H9 (cell line): ENCODE measurements at regions not wholly inside any gene's neighbourhood (a gene's known extent, or its start where the extent isn't known, plus 50 kb on each side); places are given as distances from the start of the nearest gene placed in this dataset.
A peak's percentile ranks its signal among the peaks of the same experiment; 100 is the strongest.

Experiments used
- DNase-seq: peaks from one replicate; pipeline ENCODE4 v3.0.0-alpha.2; 2017
- H2AFZ ChIP-seq: one replicate; pipeline ENCODE4 v1.6.1; 2013; ENCODE audit warnings: mild to moderate bottlenecking, low read length, control low read depth, moderate library complexity
- H2AK5ac ChIP-seq: 2 replicates; pipeline ENCODE4 v1.6.1; 2013; ENCODE audit warnings: low read length, control low read depth, mixed read lengths; ENCODE audit not compliant: insufficient read length
- H2BK120ac ChIP-seq: one replicate; pipeline ENCODE4 v1.6.1; 2013; ENCODE audit warnings: low read depth, mild to moderate bottlenecking, low read length, control low read depth, inconsistent platforms; ENCODE audit not compliant: poor library complexity, severe bottlenecking
- H2BK12ac ChIP-seq: 2 replicates; pipeline ENCODE4 v1.6.1; 2013; ENCODE audit warnings: low read length, control low read depth, mixed read lengths, low read depth; ENCODE audit not compliant: insufficient read length
- H2BK15ac ChIP-seq: 2 replicates; pipeline ENCODE4 v1.6.1; 2013; ENCODE audit warnings: low read depth, low read length, control low read depth
- H2BK20ac ChIP-seq: one replicate; pipeline ENCODE4 v1.6.1; 2013; ENCODE audit warnings: low read depth, mild to moderate bottlenecking, low read length, control low read depth, inconsistent platforms; ENCODE audit not compliant: poor library complexity, severe bottlenecking
- H2BK5ac ChIP-seq: 2 replicates; pipeline ENCODE4 v1.6.1; 2013; ENCODE audit warnings: low read length, control low read depth, mixed read lengths; ENCODE audit not compliant: insufficient read length
- H3K14ac ChIP-seq: 2 replicates; pipeline ENCODE4 v1.6.1; 2013; ENCODE audit warnings: low read length, control low read depth; ENCODE audit not compliant: insufficient read depth
- H3K18ac ChIP-seq: 2 replicates; pipeline ENCODE4 v1.6.1; 2013; ENCODE audit warnings: low read depth, mild to moderate bottlenecking, mixed read lengths, low read length, control low read depth; ENCODE audit not compliant: insufficient read length
- H3K23ac ChIP-seq: 2 replicates; pipeline ENCODE4 v1.6.1; 2013; ENCODE audit warnings: low read length, control low read depth, mixed read lengths, low read depth; ENCODE audit not compliant: insufficient read length
- H3K23me2 ChIP-seq: 2 replicates; pipeline ENCODE4 v1.6.1; 2013; ENCODE audit warnings: low read depth, mild to moderate bottlenecking, mixed read lengths, low read length, control low read depth; ENCODE audit not compliant: insufficient read length, poor library complexity, severe bottlenecking
- H3K27ac ChIP-seq: 2 replicates; pipeline ENCODE4 v1.5.1; 2013; ENCODE audit warnings: low read length, control low read depth, mixed read lengths, low read depth; ENCODE audit not compliant: insufficient read length
- H3K27me3 ChIP-seq: 2 replicates; pipeline ENCODE4 v1.6.1; 2013; ENCODE audit warnings: low read length, control low read depth, inconsistent platforms; ENCODE audit not compliant: insufficient read depth
- H3K4ac ChIP-seq: 2 replicates; pipeline ENCODE4 v1.6.1; 2013; ENCODE audit warnings: low read depth, mild to moderate bottlenecking, control low read depth, inconsistent platforms, low read length, moderate library complexity
- H3K4me1 ChIP-seq: 2 replicates; pipeline ENCODE4 v1.6.1; 2013; ENCODE audit warnings: low read length, control low read depth, inconsistent platforms; ENCODE audit not compliant: insufficient read depth
- H3K4me2 ChIP-seq: 2 replicates; pipeline ENCODE4 v1.6.1; 2013; ENCODE audit warnings: low read length, control low read depth, mixed read lengths; ENCODE audit not compliant: insufficient read length, insufficient read depth
- H3K56ac ChIP-seq: 2 replicates; pipeline ENCODE4 v1.6.1; 2013; ENCODE audit warnings: low read depth, mild to moderate bottlenecking, mixed read lengths, low read length, control low read depth; ENCODE audit not compliant: insufficient read length
- H3K79me1 ChIP-seq: 2 replicates; pipeline ENCODE4 v1.6.1; 2013; ENCODE audit warnings: low read depth, mild to moderate bottlenecking, moderate library complexity, low read length, control low read depth, inconsistent platforms; ENCODE audit not compliant: insufficient read depth, poor library complexity, severe bottlenecking
- H3K79me2 ChIP-seq: 2 replicates; pipeline ENCODE4 v1.6.1; 2013; ENCODE audit warnings: low read length, control low read depth, inconsistent platforms; ENCODE audit not compliant: insufficient read depth
- H3K9ac ChIP-seq: 2 replicates; pipeline ENCODE4 v1.6.1; 2013; ENCODE audit warnings: low read length, control low read depth, mixed read lengths; ENCODE audit not compliant: insufficient read length; ENCODE audit errors: extremely low read depth
- H3K9me3 ChIP-seq: one replicate; pipeline ENCODE4 v1.6.1; 2013; ENCODE audit warnings: low read depth, low read length, inconsistent platforms; ENCODE audit not compliant: control insufficient read depth
- H3T11ph ChIP-seq: one replicate; pipeline ENCODE4 v1.6.1; 2013; ENCODE audit warnings: mild to moderate bottlenecking, low read length, control low read depth, inconsistent platforms
- H4K20me1 ChIP-seq: one replicate; pipeline ENCODE4 v1.6.1; 2013; ENCODE audit not compliant: control insufficient read depth, insufficient read length, insufficient read depth
- H4K5ac ChIP-seq: 2 replicates; pipeline ENCODE4 v1.6.1; 2013; ENCODE audit warnings: low read depth, mild to moderate bottlenecking, mixed read lengths, low read length, control low read depth; ENCODE audit not compliant: insufficient read length
- H4K8ac ChIP-seq: replicated peaks from 2 replicates; pipeline ENCODE4 v1.6.1; 2013; ENCODE audit warnings: low read length, control low read depth, mixed read lengths, low read depth; ENCODE audit not compliant: insufficient read length
- H4K91ac ChIP-seq: 2 replicates; pipeline ENCODE4 v1.6.1; 2013; ENCODE audit warnings: low read depth, mild to moderate bottlenecking, moderate library complexity, mixed read lengths, low read length, control low read depth; ENCODE audit not compliant: insufficient read length
- H3K27ac Mint-ChIP-seq, 3 experiments: 2 replicates in 2 of 3; 3 replicates in 1 of 3; pipeline ENCODE4 v1.8.0; 2020 to 2021; ENCODE audit warnings: mixed read lengths in 3 of 3, mild to moderate bottlenecking in 1 of 3, moderate library complexity in 1 of 3
- H3K27me3 Mint-ChIP-seq: 2 replicates; pipeline ENCODE4 v1.8.0; 2021; ENCODE audit warnings: low read depth, mild to moderate bottlenecking, moderate library complexity, mixed read lengths
- H3K36me3 Mint-ChIP-seq, 3 experiments: 2 replicates in 2 of 3; 3 replicates in 1 of 3; pipeline ENCODE4 v1.8.0; 2020 to 2021; ENCODE audit warnings: low read depth in 3 of 3, mixed read lengths in 3 of 3; ENCODE audit not compliant: insufficient read depth in 1 of 3
- H3K4me1 Mint-ChIP-seq, 2 experiments: 2 replicates each; pipeline ENCODE4 v1.8.0; 2020; ENCODE audit warnings: mixed read lengths in 2 of 2
- H3K4me3 Mint-ChIP-seq, 2 experiments: 2 replicates in 1 of 2; 3 replicates in 1 of 2; pipeline ENCODE4 v1.8.0; 2020 to 2021; ENCODE audit warnings: mild to moderate bottlenecking in 2 of 2, mixed read lengths in 2 of 2, moderate library complexity in 1 of 2
- H3K9me3 Mint-ChIP-seq, 2 experiments: 2 replicates in 1 of 2; 3 replicates in 1 of 2; pipeline ENCODE4 v1.8.0; 2020; ENCODE audit warnings: mild to moderate bottlenecking in 2 of 2, mixed read lengths in 2 of 2, moderate library complexity in 1 of 2
- CTCF ChIP-seq: fragments of 200-600 bp; sonication (generic); conservative IDR thresholded peaks from 3 replicates; pipeline ENCODE4 v1.8.0; 2021; ENCODE audit warnings: antibody characterized with exemption, mild to moderate bottlenecking
- WGBS: extraction: QIAGEN DNeasy Blood & Tissue Kit; methylation state at CpG from one replicate; pipeline ENCODE4 v1.1.7; 2013; ENCODE audit warnings: missing lambda C conversion rate, low lambda C conversion rate, mixed read lengths; ENCODE audit not compliant: insufficient read length; ENCODE audit errors: extremely low coverage; 5-methylcytosine and 5-hydroxymethylcytosine counted together

- WGBS, result no CpG with 5 or more reads among the region's 7 CpGs
- Histone ChIP-seq H4K91ac (no peak overlapping the region), H3K4me1 (no peaks in the 10 kb centered on the region), H3K79me2 (no peaks in the 10 kb centered on the region), H3K14ac (no peak overlapping the region), H3T11ph (no peak overlapping the region), H3K23me2 (no peaks in the 10 kb centered on the region), H3K4me2 (no peak overlapping the region), H2BK12ac (no peak overlapping the region), H2AFZ (no peak overlapping the region), H4K20me1 (no peaks in the 10 kb centered on the region), H2AK5ac (no peak overlapping the region), H3K23ac (no peak overlapping the region), H3K4ac (no peak overlapping the region), H3K27me3 (no peaks in the 10 kb centered on the region), H3K9ac (no peak overlapping the region), H2BK20ac (no peak overlapping the region), H3K27ac (no peak overlapping the region), H3K56ac (no peak overlapping the region), H3K79me1 (no peaks in the 10 kb centered on the region), H2BK120ac (no peak overlapping the region), H4K8ac (no peak overlapping the region), H3K18ac (no peak overlapping the region), H4K5ac (no peak overlapping the region), H2BK15ac (no peak overlapping the region), H3K9me3 (no peaks in the 10 kb centered on the region), H2BK5ac (no peak overlapping the region)
- peak; percentile 62 for DNase-seq
- H3K27ac Mint-ChIP-seq, result no peak overlapping the region
- H3K4me3 Mint-ChIP-seq, result no peak overlapping the region
- peaks cover 0 to 13% of the 10 kb centered on the region in 2 experiments for H3K4me1 Mint-ChIP-seq
- peaks cover 3% of the 10 kb centered on the region for H3K27me3 Mint-ChIP-seq
- TF ChIP-seq CTCF, result peak; percentile 89
- peaks cover 13 to 14% of the 10 kb centered on the region in 2 experiments for H3K9me3 Mint-ChIP-seq
- H3K36me3 Mint-ChIP-seq, result peaks cover 3 to 12% (median 3%) of the 10 kb centered on the region in 3 experiments; a peak in 5 of 7 replicates
Observed at GRCh38 chr17:77011173-77012011, 129.4 kb upstream of the SEC14L1 start.
